ENCODE measurements at regions not wholly inside any gene's neighbourhood (a gene's known extent, or its start where the extent isn't known, plus 50 kb on each side); places are given as distances from the start of the nearest gene placed in this dataset.

DNA sequence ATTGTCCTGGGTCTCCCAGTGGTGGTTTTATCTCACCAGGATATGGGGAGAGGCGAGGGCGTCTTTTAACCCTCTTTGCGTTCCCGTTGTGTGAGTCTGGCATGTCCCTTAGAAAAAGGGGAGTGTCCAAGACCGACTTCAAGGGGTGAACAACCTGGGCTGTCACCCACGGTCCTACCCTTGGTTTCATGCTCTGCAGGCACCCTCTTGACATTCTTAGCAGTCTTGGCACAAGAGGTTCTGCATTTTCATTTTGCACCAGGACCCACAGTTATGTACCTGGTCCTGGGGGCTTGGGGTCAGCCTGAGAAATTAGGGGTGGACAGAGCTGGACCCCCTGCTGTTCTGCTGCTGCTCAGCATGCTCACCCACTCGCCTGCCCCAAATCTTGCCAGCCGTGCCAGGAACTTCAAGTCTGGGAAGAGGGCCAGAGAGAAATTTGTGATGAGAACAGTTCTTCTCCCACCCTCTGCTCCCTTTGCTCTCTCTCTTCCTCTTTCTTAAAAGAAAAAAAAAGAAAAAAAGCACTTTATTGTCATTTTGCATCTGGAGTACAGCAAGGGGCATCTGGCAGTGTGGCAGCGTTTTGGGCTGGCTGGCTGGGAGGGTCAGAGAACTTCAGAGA is 471.2 kb downstream of the MIAT start:
- Mint-ChIP-seq H3K9me3 (no peaks in the 10 kb centered on the region), H3K27me3 (peaks cover 21 to 37% (median 26%) of the 10 kb centered on the region in 3 donors), H3K4me1 (peaks cover 0 to 9% (median 7%) of the 10 kb centered on the region in 3 donors), H3K4me3 (no peak overlapping the region), H3K36me3 (no peaks in the 10 kb centered on the region), H3K27ac (no peak overlapping the region)
- ATAC-seq (ENCODE audit: low read depth in 2 of 2) (no peak), DNase-seq (no peak)

DNA sequence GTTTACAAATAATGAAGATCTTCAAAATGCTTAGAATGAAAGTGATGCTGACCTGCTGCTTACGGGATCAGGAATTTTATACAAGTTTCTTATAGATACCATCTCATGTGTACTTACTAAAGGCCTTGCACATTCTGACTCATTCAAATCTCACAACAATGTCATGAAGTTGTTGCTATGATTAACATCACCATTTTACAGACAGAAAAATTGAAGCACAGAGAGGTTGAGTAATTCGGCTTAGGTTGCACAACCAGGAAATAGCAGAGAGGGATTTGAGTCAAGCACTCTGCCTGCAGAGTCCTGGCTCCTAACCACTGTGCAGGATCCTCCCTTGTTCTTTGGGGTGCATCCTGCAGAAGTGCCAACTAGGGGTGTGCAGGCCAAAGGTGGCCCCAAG is 471.9 kb downstream of the MIAT start:
- Mint-ChIP-seq H3K4me1 (peaks cover 0 to 5% (median 4%) of the 10 kb centered on the region in 3 donors), H3K9me3 (no peaks in the 10 kb centered on the region), H3K4me3 (no peak overlapping the region), H3K36me3 (no peaks in the 10 kb centered on the region), H3K27ac (no peak overlapping the region), H3K27me3 (peaks cover 25 to 37% (median 26%) of the 10 kb centered on the region in 3 donors)
- DNase-seq = no peak
- ATAC-seq (ENCODE audit: low read depth in 2 of 2) = no peak

DNA sequence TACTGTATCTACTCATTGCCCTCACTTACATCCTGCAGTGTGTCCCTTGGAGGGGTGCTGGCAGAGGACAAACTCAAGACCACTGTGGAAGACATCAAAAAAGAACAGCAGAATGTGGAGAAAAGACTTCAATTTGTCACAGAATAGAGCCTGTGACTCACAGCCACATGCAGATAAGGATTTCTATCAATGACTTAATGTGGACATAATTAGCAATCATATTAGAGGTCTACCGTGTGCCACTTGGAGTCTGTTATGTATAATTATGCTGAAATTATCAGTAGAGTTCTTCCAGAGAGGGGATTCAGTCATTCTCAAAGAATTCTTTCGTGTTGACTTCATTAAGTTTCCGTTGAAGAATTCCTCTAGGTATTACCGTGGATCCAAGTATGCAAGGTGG is 473.5 kb downstream of the MIAT start:
- no peak overlapping the region for H3K27ac Mint-ChIP-seq
- H3K9me3 Mint-ChIP-seq = peaks cover 0 to 3% (median 0%) of the 10 kb centered on the region in 7 donors
- DNase-seq = no peak
- H3K36me3 Mint-ChIP-seq = no peaks in the 10 kb centered on the region
- no peak overlapping the region for H3K4me3 Mint-ChIP-seq
- H3K27me3 Mint-ChIP-seq = peaks cover 18 to 29% (median 25%) of the 10 kb centered on the region in 3 donors
- no peaks in the 10 kb centered on the region for H3K4me1 Mint-ChIP-seq
- ATAC-seq (ENCODE audit: low read depth in 2 of 2) = no peak

DNA sequence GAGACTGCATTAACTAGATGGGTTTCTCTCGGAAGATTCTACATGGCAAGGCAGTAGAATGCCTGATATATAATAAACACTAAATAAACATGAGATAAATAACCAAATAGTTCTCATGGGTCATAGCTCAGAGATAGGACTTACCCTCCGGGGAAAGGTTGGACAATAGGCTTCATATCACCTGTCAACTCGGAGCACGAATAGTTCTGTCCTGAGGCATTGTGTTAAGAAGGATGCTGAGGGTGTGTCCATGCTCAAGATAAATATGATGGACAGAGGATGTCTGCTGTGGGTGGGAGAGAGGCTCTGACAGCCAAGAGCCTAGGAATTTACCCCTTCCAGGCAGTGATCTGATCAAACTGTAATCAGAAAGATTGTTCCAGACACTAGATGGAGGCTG is 474.0 kb downstream of the MIAT start:
- ATAC-seq (ENCODE audit: low read depth in 2 of 2) = no peak
- H3K36me3 Mint-ChIP-seq = no peaks in the 10 kb centered on the region
- H3K9me3 Mint-ChIP-seq = peaks cover 0 to 4% (median 0%) of the 10 kb centered on the region in 7 donors
- no peaks in the 10 kb centered on the region for H3K4me1 Mint-ChIP-seq
- peaks cover 18 to 29% (median 25%) of the 10 kb centered on the region in 3 donors for H3K27me3 Mint-ChIP-seq
- H3K4me3 Mint-ChIP-seq = no peak overlapping the region
- H3K27ac Mint-ChIP-seq = peak overlapping the region in 1 of 6 donors; percentile 3
- DNase-seq = no peak

DNA sequence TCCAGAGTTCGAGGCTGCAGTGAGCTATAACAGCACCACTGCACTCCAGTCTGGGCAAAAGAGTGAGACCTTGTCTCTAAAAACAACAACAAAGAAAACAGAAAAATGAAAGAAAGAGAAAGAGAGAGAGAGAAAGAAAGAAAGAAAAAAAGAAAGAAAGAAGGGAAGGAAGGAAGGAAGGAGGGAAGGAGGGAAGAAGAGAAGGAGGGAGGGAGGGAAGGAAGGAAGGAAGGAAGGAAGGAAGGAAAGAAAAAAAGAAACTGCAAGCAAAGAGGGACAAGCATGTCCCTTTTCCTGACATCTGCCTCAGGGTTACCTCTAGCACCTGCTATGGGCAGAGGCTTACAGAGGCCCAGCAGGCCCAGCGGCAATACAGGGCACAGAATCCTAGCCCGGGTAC is 475.0 kb downstream of the MIAT start:
- DNase-seq = no peak
- ATAC-seq (ENCODE audit: low read depth in 2 of 2) = no peak
- H3K9me3 Mint-ChIP-seq = peaks cover 0 to 12% (median 5%) of the 10 kb centered on the region in 7 donors
- H3K27ac Mint-ChIP-seq = no peak overlapping the region
- no peaks in the 10 kb centered on the region for H3K36me3 Mint-ChIP-seq
- H3K4me3 Mint-ChIP-seq = no peak overlapping the region
- no peaks in the 10 kb centered on the region for H3K4me1 Mint-ChIP-seq
- H3K27me3 Mint-ChIP-seq = peaks cover 16 to 22% (median 19%) of the 10 kb centered on the region in 3 donors

DNA sequence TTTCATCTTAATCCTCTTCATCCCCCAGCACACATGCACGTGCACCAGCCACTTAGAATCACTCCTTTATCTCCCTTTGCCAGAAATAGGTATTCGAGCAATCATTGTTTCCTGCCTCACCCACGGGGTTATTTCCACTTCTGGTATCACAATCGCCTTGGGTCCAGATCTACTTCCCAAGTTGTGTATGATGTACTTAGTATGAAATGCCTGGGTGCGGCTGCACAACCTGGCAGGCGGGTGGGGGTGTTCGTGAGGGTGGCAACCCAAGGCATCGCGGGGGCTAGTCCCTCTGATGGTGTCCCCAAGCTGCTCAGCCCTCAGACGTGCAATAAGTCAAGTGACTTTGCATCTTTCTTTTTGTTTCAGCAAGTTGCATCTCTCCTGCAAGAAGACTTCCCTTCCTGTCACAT is 475.6 kb downstream of the MIAT start:
- no peak for ATAC-seq (ENCODE audit: low read depth in 2 of 2)
- H3K27ac Mint-ChIP-seq = no peak overlapping the region

DNA sequence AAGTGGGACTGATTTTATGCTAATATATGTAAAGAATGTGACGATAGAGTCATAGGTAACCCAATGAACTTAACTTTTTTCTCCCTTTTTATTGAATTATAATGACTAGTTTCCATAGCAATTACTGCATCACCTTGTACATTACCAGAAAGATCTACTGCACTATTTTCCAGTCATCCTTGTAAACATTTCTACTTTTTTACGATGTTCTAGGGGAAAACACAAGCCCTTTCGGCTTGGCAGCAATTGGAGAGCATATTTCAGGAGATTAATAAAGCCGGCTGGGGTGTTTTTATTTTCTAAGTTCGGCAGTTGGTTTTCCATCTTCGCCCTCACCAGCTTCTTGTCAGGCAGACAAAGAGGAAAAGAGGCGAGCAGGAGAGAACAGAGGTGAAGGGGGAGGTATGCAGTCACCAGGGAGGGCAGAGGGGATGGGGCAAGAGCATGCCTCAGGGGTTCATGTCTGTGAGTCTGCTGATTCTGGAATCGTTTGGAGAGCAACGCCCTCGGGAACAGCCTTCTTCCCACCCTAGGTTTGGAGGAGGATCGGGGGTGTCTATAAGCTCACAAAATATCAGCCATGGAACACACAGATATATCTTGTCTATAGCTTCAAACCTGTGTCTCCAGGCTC is 476.4 kb downstream of the MIAT start:
- Mint-ChIP-seq H3K27ac (no peak overlapping the region), H3K9me3 (peaks cover 0 to 12% (median 5%) of the 10 kb centered on the region in 7 donors), H3K27me3 (peaks cover 16 to 22% (median 18%) of the 10 kb centered on the region in 3 donors), H3K4me1 (no peaks in the 10 kb centered on the region), H3K36me3 (no peaks in the 10 kb centered on the region), H3K4me3 (peak overlapping the region in 1 of 8 donors; percentile 60)
- ATAC-seq (ENCODE audit: low read depth in 2 of 2) = no peak
- DNase-seq = no peak

More for the DNA sequence above, 475.6 kb downstream of the MIAT start:
- Mint-ChIP-seq H3K27me3 (peaks cover 16 to 22% (median 20%) of the 10 kb centered on the region in 3 donors), H3K36me3 (no peaks in the 10 kb centered on the region), H3K4me3 (peak overlapping the region in 1 of 8 donors; percentile 38), H3K9me3 (peaks cover 0 to 12% (median 5%) of the 10 kb centered on the region in 7 donors), H3K4me1 (no peaks in the 10 kb centered on the region)
- DNase-seq = no peak

DNA sequence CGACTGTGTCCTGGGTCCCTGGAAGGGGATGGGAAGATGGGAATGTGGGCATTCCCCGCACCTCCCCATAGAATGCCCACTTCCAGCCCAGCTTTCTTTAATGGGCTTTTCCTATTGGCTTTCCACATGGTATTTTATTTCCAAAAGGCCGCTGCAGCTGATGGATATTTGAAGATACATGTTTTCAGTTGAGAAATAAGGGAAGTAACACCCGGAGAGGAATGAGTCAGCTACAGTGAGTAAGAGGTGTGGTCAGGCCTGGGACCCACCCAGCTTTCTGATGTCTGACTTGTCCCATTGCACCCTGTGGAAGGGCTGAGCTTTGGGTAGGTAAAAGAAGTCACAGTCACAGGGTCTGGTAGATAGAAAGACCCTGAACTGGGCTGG is 476.9 kb downstream of the MIAT start:
- DNase-seq = no peak
- no peak for ATAC-seq (ENCODE audit: low read depth in 2 of 2)
- H3K4me3 Mint-ChIP-seq = no peak overlapping the region
- H3K9me3 Mint-ChIP-seq = peaks cover 0 to 12% (median 5%) of the 10 kb centered on the region in 7 donors
- no peaks in the 10 kb centered on the region for H3K36me3 Mint-ChIP-seq
- no peak overlapping the region for H3K27ac Mint-ChIP-seq
- peaks cover 13 to 17% (median 16%) of the 10 kb centered on the region in 3 donors for H3K27me3 Mint-ChIP-seq
- no peaks in the 10 kb centered on the region for H3K4me1 Mint-ChIP-seq

DNA sequence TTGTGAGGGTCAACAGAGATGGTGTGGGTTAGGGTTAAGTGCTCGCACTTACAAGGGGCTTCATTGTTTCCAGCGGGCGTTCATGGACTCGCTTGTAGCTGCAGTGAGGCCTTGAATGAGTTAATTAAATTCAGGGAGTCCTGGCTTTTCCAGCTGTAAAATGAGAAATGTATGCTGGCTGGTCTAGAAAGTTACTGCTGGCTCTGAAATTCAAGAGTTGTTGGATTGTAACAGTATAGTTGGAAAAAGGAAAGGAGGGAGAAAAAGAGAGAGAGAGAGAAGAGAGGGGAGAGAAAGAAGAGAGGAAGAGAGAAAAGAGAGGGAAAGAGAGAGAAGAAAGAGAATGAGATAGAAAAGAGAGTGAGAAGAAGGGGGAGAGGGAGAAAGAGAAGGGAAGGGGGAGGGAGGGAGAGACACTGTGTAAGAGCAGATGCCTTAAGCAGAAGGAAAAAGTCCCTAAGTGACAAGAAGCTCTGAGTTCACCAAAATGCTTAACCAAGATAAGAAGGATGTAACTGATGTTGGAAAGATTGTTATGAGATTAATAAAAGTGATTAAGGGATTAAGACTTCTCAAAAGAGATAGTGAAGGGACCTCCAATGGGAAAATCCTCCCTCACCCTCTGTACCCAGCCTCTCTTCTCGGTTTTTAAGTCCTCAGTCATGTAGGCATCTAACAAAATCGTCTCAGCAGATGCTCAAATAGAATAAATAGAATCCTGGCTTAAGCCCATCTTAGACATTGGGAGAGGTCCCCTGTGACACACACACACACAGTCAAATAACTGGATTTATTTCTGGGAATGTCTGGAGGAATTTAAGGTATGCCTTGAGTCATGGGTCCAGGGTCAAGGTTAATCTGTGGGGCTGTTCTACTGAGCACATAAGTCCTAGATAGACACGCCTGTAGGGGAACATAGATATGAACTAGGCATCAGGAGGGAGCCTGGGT is 477.9 kb downstream of the MIAT start:
- Mint-ChIP-seq H3K36me3 (no peaks in the 10 kb centered on the region), H3K27ac (no peak overlapping the region), H3K27me3 (peaks cover 13 to 17% (median 16%) of the 10 kb centered on the region in 3 donors), H3K4me1 (no peaks in the 10 kb centered on the region), H3K9me3 (peaks cover 0 to 12% (median 5%) of the 10 kb centered on the region in 7 donors), H3K4me3 (no peak overlapping the region)
- no peak for ATAC-seq (ENCODE audit: low read depth in 2 of 2)
- no peak for DNase-seq

DNA sequence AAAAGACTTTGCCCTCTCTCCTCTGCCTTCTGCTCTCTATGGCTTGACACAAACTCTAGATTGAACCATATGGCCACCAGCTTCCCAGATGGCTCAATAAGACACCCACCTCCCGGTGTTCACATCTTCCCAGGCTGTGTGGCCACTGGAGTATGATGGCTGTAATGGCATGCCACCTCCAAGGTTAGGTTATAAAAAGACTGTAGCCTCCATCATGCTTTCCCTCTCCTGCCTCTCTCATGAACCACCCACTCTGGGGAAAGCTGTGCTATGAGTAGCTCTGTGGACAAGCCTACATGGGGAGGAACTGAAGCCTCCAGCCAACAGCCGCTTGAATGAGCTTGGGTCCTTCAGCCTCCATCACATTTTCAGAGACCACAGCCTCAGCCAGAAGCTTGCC is 479.2 kb downstream of the MIAT start:
- Mint-ChIP-seq H3K9me3 (peaks cover 0 to 12% (median 5%) of the 10 kb centered on the region in 7 donors), H3K36me3 (no peaks in the 10 kb centered on the region), H3K27ac (no peak overlapping the region), H3K4me1 (no peaks in the 10 kb centered on the region), H3K4me3 (no peak overlapping the region), H3K27me3 (peaks cover 8 to 17% (median 16%) of the 10 kb centered on the region in 3 donors)
- DNase-seq (no peak), ATAC-seq (ENCODE audit: low read depth in 2 of 2) (no peak)

DNA sequence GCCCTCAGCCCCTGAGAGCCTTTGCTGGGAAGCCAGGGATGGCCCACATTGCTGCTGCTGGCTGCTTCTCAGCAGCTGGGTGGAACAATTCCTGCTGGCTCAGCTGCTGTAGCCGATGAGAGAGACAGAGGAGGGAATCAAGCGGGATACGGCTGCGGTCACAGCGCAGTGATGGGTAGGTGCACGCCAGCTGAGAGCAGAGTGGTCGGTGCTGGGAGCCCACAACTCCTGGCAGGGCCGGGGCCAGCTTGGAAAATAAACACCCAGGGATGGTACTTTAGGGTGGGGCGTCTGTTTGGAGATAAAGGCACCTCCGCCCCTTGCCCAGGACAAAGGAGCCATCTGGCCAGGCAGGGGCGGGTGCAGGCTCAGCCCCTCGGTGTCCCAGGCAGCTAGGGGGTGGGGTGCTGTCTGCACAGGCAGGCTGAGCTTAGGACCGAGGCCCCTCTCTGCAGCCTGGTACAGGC is 480.5 kb downstream of the MIAT start:
- no peak overlapping the region for H3K4me3 Mint-ChIP-seq

DNA sequence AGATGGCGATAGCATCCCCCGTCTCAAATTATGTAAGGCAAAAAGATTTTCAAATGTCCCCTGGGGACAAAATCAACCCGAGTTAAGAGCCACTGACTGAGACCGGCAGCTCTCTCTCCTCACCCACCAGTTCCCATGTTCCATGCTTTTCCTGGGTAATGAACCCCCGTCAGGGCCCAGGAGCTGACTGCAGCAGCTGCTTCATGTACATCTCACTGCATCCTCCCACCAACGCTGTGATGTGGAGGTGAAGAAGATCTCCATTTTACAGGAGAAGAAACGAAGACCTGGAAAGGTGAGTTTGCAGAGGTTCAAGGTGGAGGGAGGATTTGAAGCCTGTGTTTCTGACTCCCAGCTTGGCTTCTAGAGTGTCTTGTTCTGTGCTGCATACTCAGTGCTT is 481.1 kb downstream of the MIAT start:
- H3K27me3 Mint-ChIP-seq = peaks cover 0 to 12% (median 10%) of the 10 kb centered on the region in 3 donors
- ATAC-seq (ENCODE audit: low read depth in 2 of 2) (no peak), DNase-seq (no peak)
- H3K36me3 Mint-ChIP-seq = no peaks in the 10 kb centered on the region
- H3K27ac Mint-ChIP-seq = no peak overlapping the region
- no peak overlapping the region for H3K4me3 Mint-ChIP-seq
- H3K4me1 Mint-ChIP-seq = no peaks in the 10 kb centered on the region
- H3K9me3 Mint-ChIP-seq = peaks cover 0 to 12% (median 5%) of the 10 kb centered on the region in 7 donors

More for the DNA sequence above, 480.5 kb downstream of the MIAT start:
- H3K36me3 Mint-ChIP-seq = no peaks in the 10 kb centered on the region
- ATAC-seq (ENCODE audit: low read depth in 2 of 2) = no peak
- H3K27me3 Mint-ChIP-seq = peaks cover 0 to 16% (median 15%) of the 10 kb centered on the region in 3 donors
- no peak overlapping the region for H3K27ac Mint-ChIP-seq
- H3K9me3 Mint-ChIP-seq = peaks cover 0 to 12% (median 5%) of the 10 kb centered on the region in 7 donors
- DNase-seq = no peak
- H3K4me1 Mint-ChIP-seq = no peaks in the 10 kb centered on the region

DNA sequence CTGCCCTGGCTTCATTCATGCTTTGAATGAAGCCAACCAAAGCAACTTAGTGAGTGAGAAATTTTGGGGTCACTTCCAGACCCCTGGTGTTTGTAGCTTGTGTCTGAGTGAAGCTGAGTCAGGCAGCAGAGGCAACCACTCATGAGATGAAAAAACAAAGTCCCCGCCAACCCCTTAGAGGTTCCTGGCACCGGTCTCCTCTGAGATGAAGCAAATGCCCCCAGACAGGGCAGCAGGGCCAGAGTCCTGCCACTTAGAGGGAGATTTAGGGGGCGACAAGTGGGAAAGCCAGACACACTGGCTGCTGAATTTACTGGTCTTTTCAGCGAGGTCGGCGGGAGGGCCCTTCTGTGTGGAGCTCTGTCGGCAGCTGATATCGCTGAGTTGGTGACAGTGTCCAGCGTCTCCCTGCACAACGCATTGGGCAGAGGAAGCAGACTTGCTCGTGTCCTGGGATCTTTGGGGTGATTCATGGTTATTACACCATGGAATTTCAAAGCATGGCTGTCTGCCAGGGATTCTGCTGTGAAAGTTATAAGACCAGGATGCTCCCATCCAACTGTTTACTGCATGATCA is 482.6 kb downstream of the MIAT start:
- Mint-ChIP-seq H3K27me3 (peaks cover 7 to 16% (median 10%) of the 10 kb centered on the region in 3 donors), H3K27ac (no peak overlapping the region), H3K4me1 (no peaks in the 10 kb centered on the region), H3K36me3 (no peaks in the 10 kb centered on the region), H3K9me3 (peaks cover 0 to 12% (median 5%) of the 10 kb centered on the region in 7 donors), H3K4me3 (no peak overlapping the region)
- no peak for ATAC-seq (ENCODE audit: low read depth in 2 of 2)
- DNase-seq = no peak
